Astrocyte (in vitro differentiated cells and primary cell): ENCODE measurements at regions not wholly inside any gene's neighbourhood (a gene's known extent, or its start where the extent isn't known, plus 50 kb on each side); places are given as distances from the start of the nearest gene placed in this dataset.

Experiments used
- DNase-seq: peaks from one replicate; pipeline ENCODE4 v3.0.0-alpha.2; 2010; ENCODE audit warnings: low read depth
- FAIRE-seq: peaks from 2 replicates; lab custom pipeline; 2011; peaks lifted over from hg19 to GRCh38; lab: Jason Lieb, UNC
- H2AFZ ChIP-seq: 2 replicates; pipeline ENCODE4 v1.6.0; 2012; ENCODE audit warnings: low read depth, low read length, inconsistent platforms
- H3K27ac ChIP-seq: 2 replicates; pipeline ENCODE4 v1.5.1; 2011; ENCODE audit warnings: low read depth, low read length, inconsistent platforms
- H3K27me3 ChIP-seq: 2 replicates; pipeline ENCODE4 v1.6.0; 2011; ENCODE audit warnings: low read length, inconsistent platforms; ENCODE audit not compliant: insufficient read depth
- H3K36me3 ChIP-seq: 2 replicates; pipeline ENCODE4 v1.5.1; 2011; ENCODE audit warnings: low read length, inconsistent platforms; ENCODE audit not compliant: insufficient read depth
- H3K4me1 ChIP-seq: 2 replicates; pipeline ENCODE4 v1.5.1; 2011; ENCODE audit warnings: low read length, inconsistent platforms; ENCODE audit not compliant: insufficient read depth
- H3K4me2 ChIP-seq: 2 replicates; pipeline ENCODE4 v1.6.0; 2012; ENCODE audit warnings: low read length, inconsistent platforms
- H3K4me3 ChIP-seq: 2 replicates; pipeline ENCODE4 v1.5.1; 2011; ENCODE audit warnings: low read depth, mild to moderate bottlenecking, low read length, inconsistent platforms; ENCODE audit not compliant: insufficient read depth
- H3K79me2 ChIP-seq: 2 replicates; pipeline ENCODE4 v1.6.0; 2012; ENCODE audit warnings: mild to moderate bottlenecking, low read length, inconsistent platforms; ENCODE audit not compliant: insufficient read depth
- H3K9ac ChIP-seq: 2 replicates; pipeline ENCODE4 v1.6.0; 2012; ENCODE audit warnings: mild to moderate bottlenecking, low read length, inconsistent platforms
- H3K9me3 ChIP-seq: 2 replicates; pipeline ENCODE4 v1.5.1; 2012; ENCODE audit warnings: low read depth, mild to moderate bottlenecking, low read length, inconsistent platforms; ENCODE audit not compliant: insufficient read depth
- H4K20me1 ChIP-seq: 2 replicates; pipeline ENCODE4 v1.6.0; 2012; ENCODE audit warnings: low read length, inconsistent platforms; ENCODE audit not compliant: insufficient read depth
- H3K27ac Mint-ChIP-seq: one replicate; pipeline ENCODE4 v1.8.0; 2021; ENCODE audit warnings: mild to moderate bottlenecking, mixed read lengths; ENCODE audit not compliant: unreplicated experiment
- H3K27me3 Mint-ChIP-seq: one replicate; pipeline ENCODE4 v1.8.0; 2021; ENCODE audit warnings: low read depth, mixed read lengths; ENCODE audit not compliant: unreplicated experiment
- H3K36me3 Mint-ChIP-seq: one replicate; pipeline ENCODE4 v1.8.0; 2021; ENCODE audit warnings: low read depth, mixed read lengths; ENCODE audit not compliant: unreplicated experiment
- H3K4me1 Mint-ChIP-seq: one replicate; pipeline ENCODE4 v1.8.0; 2021; ENCODE audit warnings: low read depth, mixed read lengths; ENCODE audit not compliant: unreplicated experiment
- H3K4me3 Mint-ChIP-seq: one replicate; pipeline ENCODE4 v1.8.0; 2021; ENCODE audit warnings: mild to moderate bottlenecking, moderate library complexity, mixed read lengths; ENCODE audit not compliant: unreplicated experiment
- H3K9me3 Mint-ChIP-seq: one replicate; pipeline ENCODE4 v1.8.0; 2021; ENCODE audit warnings: mild to moderate bottlenecking, mixed read lengths; ENCODE audit not compliant: unreplicated experiment
- EZH2 ChIP-seq: IDR thresholded peaks from 2 replicates; pipeline ENCODE4 v1.6.1; 2012; ENCODE audit warnings: mild to moderate bottlenecking, low read length, inconsistent platforms; ENCODE audit not compliant: insufficient read depth
- TF ChIP-seq, protein P1 (sequence below): IDR thresholded peaks from 2 replicates; pipeline ENCODE4 v1.5.1; 2011; ENCODE audit warnings: low read depth, mild to moderate bottlenecking, inconsistent platforms, low read length, moderate library complexity; ENCODE audit not compliant: insufficient read depth

DNA sequence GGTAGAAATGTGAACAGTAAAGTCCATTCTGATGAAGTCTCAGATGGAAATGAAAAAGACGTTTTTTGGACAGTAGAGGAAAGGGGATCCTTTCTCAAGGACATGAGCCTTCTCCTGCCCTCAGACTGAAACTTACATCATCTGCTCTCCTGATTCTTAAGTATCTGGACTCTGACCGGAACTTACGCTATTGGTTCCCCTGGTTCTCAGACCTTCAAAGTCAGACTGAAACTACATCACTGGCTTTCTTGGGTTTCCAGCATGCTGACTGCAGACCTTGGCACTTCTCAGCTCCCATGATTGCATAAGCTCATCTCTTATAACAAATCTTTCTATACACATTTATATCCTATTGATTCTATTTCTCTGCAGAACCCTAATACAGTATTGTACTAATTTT is 291.0 kb downstream of the SNAPC1 start:
- Histone ChIP-seq H3K27me3 (no peaks in the 10 kb centered on the region), H4K20me1 (no peaks in the 10 kb centered on the region), H3K9me3 (no peaks in the 10 kb centered on the region), H3K36me3 (no peaks in the 10 kb centered on the region), H3K9ac (no peak overlapping the region), H3K4me3 (no peak overlapping the region), H3K27ac (no peak overlapping the region), H3K4me1 (no peaks in the 10 kb centered on the region), H3K79me2 (no peaks in the 10 kb centered on the region), H2AFZ (no peak overlapping the region), H3K4me2 (no peak overlapping the region)
- Mint-ChIP-seq H3K36me3 (peaks cover 8% of the 10 kb centered on the region), H3K9me3 (peaks cover 5% of the 10 kb centered on the region), H3K27ac (no peak overlapping the region), H3K27me3 (no peaks in the 10 kb centered on the region), H3K4me1 (no peaks in the 10 kb centered on the region), H3K4me3 (no peak overlapping the region)
- FAIRE-seq, result no peak
- no peak for DNase-seq
- TF ChIP-seq EZH2, result no peak
- TF ChIP-seq, protein P1, sequence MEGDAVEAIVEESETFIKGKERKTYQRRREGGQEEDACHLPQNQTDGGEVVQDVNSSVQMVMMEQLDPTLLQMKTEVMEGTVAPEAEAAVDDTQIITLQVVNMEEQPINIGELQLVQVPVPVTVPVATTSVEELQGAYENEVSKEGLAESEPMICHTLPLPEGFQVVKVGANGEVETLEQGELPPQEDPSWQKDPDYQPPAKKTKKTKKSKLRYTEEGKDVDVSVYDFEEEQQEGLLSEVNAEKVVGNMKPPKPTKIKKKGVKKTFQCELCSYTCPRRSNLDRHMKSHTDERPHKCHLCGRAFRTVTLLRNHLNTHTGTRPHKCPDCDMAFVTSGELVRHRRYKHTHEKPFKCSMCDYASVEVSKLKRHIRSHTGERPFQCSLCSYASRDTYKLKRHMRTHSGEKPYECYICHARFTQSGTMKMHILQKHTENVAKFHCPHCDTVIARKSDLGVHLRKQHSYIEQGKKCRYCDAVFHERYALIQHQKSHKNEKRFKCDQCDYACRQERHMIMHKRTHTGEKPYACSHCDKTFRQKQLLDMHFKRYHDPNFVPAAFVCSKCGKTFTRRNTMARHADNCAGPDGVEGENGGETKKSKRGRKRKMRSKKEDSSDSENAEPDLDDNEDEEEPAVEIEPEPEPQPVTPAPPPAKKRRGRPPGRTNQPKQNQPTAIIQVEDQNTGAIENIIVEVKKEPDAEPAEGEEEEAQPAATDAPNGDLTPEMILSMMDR, result no peak

DNA sequence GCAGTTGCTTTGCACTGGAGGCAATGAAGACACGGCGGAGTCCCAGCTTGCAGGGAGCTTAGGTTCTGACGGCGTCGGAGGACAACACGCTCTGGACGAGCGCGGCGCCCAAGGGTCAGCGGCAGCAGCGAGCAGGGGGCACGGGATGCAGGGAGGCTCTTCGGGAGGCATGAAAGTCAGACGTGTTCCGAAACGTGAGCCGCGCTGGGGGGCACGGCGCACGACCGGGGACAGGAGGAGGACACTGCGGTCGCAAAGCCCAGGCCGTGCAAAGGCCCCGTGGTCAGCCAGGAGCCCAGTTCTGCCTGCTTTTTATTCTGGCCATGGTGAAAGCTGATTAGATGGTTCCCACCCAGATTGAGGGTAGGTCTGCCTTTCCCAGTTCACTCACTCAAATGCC is 294.6 kb downstream of the SNAPC1 start:
- Histone ChIP-seq H3K4me3 (no peak overlapping the region), H2AFZ (no peak overlapping the region), H3K4me1 (no peaks in the 10 kb centered on the region), H3K27ac (no peak overlapping the region), H4K20me1 (no peaks in the 10 kb centered on the region), H3K4me2 (no peak overlapping the region), H3K79me2 (no peaks in the 10 kb centered on the region), H3K36me3 (no peaks in the 10 kb centered on the region), H3K9ac (no peak overlapping the region), H3K27me3 (no peaks in the 10 kb centered on the region), H3K9me3 (no peaks in the 10 kb centered on the region)
- H3K4me3 Mint-ChIP-seq, result no peak overlapping the region
- FAIRE-seq (no peak), DNase-seq (no peak)
- no peak for TF ChIP-seq EZH2
- TF ChIP-seq, protein P1, result no peak
- peaks cover 4% of the 10 kb centered on the region for H3K36me3 Mint-ChIP-seq
- H3K4me1 Mint-ChIP-seq, result no peaks in the 10 kb centered on the region
- no peak overlapping the region for H3K27ac Mint-ChIP-seq
- peaks cover 2% of the 10 kb centered on the region for H3K9me3 Mint-ChIP-seq
- H3K27me3 Mint-ChIP-seq, result no peaks in the 10 kb centered on the region

DNA sequence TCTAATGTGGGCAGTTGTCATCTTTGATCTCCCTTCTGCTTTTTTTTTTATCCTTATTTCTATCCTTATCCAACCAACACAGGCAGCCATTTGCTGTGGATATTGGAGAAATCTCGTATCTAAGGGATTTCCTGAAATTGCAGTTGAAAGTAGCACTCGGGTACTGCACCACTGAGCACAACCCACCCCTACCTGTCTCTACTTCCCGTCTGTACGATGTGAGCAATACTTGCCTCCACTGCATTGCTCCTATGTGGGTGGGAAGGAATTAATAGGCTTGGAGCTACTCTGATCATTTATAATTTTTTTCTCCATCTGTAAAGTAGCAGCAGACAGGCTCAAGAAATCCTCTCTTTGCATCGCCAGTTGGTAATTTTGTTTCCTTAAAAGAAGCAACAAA is 300.4 kb downstream of the SNAPC1 start:
- no peaks in the 10 kb centered on the region for H3K27me3 ChIP-seq

More for the DNA sequence above, 300.4 kb downstream of the SNAPC1 start:
- no peak overlapping the region for H3K4me2 ChIP-seq
- no peaks in the 10 kb centered on the region for H3K9me3 Mint-ChIP-seq
- H3K36me3 Mint-ChIP-seq, result no peaks in the 10 kb centered on the region
- no peak overlapping the region for H2AFZ ChIP-seq
- peaks cover 6% of the 10 kb centered on the region for H3K4me1 Mint-ChIP-seq
- no peaks in the 10 kb centered on the region for H3K36me3 ChIP-seq
- H3K27me3 Mint-ChIP-seq, result no peaks in the 10 kb centered on the region
- H3K79me2 ChIP-seq, result no peaks in the 10 kb centered on the region
- H3K9ac ChIP-seq, result no peak overlapping the region
- H3K27ac Mint-ChIP-seq, result no peak overlapping the region
- no peaks in the 10 kb centered on the region for H4K20me1 ChIP-seq
- no peaks in the 10 kb centered on the region for H3K9me3 ChIP-seq
- no peaks in the 10 kb centered on the region for H3K4me1 ChIP-seq
- H3K27ac ChIP-seq, result no peak overlapping the region
- H3K4me3 ChIP-seq, result no peak overlapping the region
- TF ChIP-seq, protein P1, result no peak
- TF ChIP-seq EZH2, result no peak
- H3K4me3 Mint-ChIP-seq, result no peak overlapping the region
- no peak for DNase-seq
- FAIRE-seq, result no peak
